GM19468 (cell line): ENCODE measurements at regions not wholly inside any gene's neighbourhood (a gene's known extent, or its start where the extent isn't known, plus 50 kb on each side); places are given as distances from the start of the nearest gene placed in this dataset.
"Not testable (repeated sequence)": the region's sequence is repeated elsewhere in the genome, so short reads cannot be mapped to it uniquely, and the experiment has no call there.

Experiments used
- ATAC-seq: cut with Tn5 transposase; IDR thresholded peaks from one replicate; pipeline ENCODE4 v1.9.1; 2021; ENCODE audit warnings: mild to moderate bottlenecking, moderate library complexity, moderate number of reproducible peaks; ENCODE audit not compliant: unreplicated experiment; ENCODE audit errors: extremely low read depth

DNA sequence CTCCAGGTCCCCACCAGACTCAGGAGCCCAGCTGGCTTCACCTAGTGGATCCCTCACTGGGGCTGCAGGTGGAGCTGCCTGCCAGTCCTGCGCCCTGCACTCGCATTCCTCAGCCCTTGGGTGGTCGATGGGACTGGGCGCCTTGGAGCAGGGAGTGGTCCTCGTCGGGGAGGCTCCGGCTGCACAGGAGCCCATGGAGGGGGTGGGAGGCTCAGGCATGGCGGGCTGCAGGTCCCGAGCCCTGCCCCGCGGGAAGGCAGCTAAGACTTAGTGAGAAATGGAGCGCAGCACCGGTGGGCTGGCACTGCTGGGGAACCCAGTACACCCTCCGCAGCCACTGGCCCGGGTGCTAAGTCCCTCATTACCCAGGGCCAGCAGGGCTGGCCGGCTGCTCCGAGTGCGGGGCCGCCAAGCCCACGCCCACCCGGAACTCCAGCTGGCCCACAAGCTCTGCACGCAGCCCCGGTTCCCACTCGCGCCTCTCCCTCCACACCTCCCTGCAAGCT, 203.4 kb downstream of the DSC3 start:
- not testable (repeated sequence) for ATAC-seq

DNA sequence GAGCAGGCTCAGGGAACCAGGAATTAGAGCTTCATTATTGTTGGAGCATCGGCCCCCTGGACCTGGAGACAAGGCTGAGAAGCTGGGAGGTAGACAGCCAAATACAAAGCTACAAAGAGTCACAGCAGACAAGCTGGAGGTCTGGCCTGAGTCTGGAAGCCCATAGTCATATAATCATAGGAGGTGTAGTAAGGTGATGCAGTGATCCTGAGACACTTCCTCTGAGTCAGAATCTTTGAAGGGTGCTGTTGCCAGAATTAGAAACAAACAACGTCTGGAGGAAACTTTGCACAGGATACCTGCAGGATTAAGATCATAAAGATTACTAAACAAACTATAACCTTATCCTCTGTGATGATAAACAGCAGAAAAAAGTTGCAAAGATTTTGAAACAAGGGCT, 213.8 kb downstream of the DSC3 start:
- no peak for ATAC-seq

DNA sequence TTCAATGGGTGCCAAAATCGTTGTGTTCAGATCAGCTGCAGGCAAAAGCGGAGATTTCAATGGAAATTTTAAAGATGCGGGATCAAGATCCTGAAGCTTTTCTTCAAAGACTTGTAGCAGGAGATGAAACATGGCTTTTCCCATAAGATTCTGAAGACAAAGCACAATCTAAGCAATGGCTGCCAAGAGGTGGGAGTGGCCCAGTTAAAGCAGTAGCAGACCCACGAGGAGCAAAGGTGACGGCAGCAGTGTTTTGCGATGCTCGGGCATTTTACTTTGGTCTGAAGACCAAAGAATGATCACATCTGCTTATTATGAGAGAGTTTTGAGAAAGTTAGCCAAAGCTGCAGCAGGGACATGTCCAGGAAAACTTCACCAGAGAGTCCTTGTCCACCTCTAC, 222.9 kb downstream of the DSC3 start:
- ATAC-seq: no peak

DNA sequence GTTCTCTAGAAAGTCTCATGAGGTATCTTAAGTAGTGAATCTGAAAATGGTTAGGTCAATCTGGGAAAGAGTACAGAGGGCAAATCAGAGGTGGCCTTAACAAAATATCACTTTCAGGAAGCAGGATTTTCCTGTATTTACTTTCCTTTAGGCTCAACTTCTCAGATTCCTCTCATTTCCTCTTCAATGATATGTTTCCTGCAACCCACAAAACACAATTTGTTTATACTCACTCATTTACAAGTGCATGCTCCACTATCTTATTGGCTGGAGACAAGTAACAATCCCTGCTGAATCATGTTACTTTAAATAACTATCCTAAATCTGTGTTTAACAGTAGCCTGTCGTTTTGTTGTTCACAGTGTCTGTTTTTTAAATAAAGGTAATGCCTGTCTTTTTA, 228.1 kb downstream of the DSC3 start:
- no peak for ATAC-seq

DNA sequence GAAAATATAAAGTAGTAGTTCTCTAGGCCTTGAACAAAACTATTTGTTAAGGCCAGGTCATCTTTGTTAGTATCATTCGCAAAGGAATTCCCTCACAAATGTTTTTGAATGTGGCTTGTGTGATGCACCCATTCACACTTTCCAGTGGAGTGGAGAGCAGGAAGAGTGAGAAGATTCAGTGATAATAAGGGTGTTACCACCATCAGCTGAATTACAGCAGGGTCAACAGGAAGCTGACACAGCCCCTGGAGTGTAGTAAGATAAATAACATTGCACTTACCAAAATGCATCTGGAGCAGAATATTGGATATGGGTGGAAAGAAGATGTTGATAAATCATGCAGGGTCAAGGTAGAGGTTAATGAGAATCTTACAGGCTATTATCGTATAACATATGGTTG, 231.0 kb downstream of the DSC3 start:
- no peak for ATAC-seq

DNA sequence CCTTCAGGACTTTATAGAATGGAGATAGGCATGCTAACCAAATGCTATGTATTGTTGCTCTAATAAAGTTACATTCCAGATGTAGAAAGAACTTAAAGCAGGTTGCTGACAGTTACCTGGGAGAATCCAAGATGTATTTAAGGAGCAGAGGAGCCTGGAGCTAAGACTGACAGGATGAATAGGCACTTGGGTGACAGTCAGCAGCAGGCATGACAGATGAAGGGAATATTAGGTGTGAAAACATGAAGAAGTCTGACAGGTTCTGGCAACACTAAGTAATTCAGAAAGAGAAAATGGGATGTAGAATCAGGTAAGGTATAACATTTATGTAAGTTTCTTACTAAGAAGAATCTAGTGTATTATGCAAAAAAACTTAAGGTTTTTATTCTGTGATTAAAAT, 232.0 kb downstream of the DSC3 start:
- no peak for ATAC-seq

DNA sequence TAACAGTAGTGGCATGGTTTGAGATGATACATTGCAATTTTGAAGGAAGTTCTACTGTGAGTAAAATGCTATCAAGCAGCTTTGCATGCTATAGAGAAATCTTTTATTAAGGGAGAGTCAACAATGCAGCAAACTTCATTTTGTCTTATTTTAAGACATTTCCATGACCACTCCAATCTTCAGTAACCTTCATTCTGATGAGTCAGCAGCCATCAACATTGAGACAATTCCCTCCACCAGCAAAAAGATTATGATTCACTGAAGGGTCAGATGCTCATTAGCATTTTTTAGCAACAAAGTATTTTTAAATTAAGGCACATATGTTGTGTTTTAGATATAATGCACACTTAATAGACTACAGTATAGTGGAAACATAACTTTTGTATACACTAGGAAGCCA, 235.7 kb downstream of the DSC3 start:
- no peak for ATAC-seq

DNA sequence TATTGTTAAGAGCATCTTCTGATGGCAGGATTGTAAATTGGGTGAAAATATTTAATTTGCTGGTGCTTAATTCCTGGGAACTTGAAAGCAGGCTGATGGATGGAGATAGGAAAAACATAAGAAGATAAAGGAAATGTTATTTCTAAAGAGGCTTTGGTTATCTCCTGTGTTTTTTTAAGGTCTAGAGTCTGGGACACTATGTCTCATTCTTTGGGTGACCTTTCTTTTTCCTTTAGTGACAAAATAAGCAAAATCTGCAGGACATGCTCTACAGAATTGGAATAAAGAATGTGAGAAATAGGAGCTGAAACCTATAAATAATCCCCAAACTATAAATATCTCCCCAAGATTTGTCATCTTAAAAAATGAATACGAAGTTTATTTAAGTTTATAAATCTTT, 241.7 kb downstream of the DSC3 start:
- no peak for ATAC-seq

DNA sequence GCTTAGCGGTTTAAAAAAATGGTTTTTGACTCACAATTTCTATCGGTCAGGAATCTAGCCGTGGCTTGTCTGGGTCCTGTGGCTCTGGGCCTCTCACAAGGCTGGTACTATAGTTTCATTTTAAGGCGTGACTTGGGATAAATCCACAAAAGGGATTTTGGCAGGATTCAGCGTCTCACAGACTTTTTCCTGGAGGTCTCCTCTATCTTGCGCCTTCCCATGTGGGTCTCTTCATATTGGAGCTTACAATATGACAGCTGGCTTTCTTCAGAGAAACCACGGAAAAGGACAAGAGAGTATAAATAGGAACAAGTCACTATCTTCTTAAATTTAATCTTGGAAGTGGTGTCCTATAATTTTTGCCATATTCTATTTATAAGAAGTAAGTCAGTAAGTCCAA, 250.5 kb downstream of the DSC3 start:
- no peak for ATAC-seq

DNA sequence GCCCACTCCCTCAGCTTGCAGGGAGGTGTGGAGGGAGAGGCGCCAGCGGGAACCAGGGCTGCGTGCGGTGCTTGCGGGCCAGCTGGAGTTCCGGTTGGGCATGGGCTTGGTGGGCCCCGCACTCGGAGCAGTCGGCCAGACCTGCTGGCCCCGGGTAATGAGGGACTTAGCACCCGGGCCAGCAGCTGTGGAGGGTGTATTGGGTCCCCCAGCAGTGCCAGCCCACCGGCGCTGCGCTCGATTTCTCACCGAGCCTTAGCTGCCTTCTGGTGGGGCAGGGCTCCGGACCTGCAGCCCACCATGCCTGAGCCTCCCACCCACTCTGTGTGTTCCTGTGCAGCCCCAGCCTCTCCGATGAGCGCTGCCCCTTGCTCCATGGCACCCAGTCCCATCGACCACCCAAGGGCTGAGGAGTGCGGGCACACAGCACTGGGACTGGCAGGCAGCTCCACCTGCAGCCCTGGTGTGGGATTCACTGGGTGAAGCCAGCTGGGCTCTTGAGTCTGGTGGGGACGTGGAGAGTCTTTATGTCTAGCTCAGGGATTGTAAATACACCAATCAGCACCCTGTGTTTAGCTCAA, 254.0 kb downstream of the DSC3 start:
- not testable (repeated sequence) for ATAC-seq

DNA sequence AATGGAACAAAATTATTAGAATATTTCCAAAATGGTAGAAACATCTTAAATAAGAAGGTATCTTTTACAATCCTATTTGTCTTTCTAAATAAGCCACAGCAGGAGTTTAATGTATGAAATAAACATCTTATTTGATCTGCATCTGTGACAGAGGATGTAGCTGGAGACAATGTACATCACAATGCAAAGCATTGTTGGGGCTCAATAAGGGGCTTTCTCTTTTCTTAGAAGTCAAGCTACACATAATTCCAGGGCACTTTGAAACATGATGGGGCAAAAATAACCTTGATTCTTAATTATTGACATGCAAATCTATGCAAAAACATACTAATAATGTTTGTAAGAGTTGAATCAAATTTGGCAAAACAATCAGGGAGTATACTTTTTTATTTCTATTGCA, 255.1 kb downstream of the DSC3 start:
- no peak for ATAC-seq

DNA sequence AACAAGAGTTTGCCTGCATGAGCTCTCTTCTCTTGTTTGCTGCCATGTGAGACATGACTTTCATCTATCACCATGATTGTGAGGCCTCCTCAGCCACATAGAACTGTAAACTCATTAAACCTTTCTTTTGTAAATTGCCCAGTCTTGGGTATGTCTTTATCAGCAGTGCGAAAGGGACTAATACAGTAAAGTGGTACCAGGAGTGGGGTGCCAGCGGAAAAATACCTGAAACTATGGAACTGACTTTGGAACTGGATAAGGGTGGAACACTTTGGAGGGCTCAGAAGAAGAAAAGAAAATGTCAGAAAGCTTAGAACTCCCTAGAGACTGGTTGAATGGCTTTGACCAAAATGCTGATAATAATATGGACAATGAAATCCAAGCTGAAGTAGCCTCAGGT, 260.9 kb downstream of the DSC3 start:
- ATAC-seq: no peak

DNA sequence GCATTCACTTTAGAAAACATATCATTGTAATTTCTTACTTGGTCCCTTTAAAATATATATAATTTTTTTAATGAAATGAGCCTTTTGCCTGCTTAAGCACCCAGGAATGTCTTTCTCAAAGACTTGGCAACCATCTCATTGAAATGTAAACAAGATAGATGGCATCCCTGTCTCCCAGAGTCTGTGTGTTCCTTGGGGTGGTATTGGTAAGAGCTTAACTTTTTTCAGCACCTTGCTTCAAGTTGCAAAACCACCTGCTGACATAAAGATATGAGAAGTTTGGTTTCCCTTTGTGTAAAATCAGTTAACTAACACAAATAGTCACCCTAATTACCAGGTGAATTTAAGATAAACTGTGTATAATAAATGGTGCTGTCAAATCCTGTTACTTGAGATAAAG, 266.9 kb downstream of the DSC3 start:
- ATAC-seq: no peak

DNA sequence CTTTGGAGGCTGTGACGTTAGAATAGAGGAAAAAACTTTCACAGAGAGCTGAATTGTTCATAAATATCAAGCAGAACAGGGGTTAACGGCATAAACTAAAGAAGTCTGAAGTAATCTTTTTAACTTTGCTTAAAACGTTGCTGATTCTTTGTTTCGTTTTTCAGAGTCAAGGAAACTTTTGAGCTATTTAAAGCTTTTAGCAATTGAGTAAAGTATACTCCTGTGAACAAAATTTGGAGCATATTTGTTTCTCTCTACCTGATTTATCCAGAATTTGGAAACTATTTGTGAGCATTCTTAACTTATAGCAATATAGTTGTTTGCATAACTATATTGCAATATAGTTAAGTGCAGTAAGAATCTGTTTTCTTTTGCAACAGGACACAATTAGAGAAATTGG, 270.4 kb downstream of the DSC3 start:
- ATAC-seq: not testable (repeated sequence)

DNA sequence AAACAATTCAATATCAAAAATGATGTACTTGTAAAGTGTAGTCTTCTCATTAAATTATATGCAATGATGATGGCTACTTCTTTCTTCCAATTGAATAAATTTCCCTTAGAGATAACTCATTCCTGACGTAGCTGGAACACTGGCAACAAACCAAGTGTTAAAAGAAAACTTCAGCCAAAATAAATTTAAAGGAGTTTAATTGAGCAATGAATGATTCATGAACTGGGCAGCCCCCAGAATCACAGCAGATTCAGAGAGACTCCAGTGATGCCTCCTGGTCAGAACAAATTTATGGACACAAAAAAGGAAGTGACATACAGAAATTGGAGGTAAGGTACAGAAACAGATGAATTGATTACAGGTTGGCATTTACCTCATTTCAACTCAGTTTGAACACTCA, 276.5 kb downstream of the DSC3 start:
- ATAC-seq: no peak

DNA sequence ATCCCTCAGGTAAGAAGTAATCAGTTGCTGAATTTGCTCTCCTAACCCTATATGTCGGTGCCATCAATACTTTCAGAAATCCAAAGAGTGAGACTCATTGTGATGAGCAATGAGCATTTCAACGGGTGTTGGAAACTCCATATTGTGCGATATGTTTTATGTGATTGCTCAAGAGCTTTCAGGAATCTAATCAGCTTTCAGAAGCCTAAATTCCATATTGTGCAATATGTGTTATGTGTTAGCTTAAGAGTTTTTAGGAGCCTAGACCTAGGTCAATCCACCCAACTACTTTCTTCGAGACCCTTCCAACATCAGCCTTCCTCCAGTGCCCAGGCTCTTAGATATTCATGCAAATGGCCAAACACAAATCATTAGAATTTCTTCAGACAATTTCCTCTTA, 277.3 kb downstream of the DSC3 start:
- no peak for ATAC-seq

DNA sequence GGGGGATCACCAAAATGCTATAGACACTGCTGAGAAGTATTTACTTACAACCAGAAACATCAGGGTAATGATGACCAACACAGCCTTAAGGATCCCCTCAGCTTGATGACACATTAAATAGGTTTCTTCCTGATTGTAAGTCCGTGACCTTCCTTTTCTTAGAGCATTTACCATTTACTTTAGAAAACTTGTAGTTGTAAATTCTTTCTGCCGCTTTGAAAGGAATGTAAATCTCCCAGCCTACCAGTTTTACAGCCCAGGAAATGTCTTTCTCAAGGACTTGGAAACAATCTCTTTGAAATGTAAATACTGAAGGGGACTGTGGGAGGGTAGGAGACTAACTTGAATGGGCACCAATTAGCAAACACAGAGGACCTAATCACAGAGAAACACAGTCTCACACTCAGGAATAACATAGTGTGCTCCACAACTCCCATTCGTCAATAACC, 278.6 kb downstream of the DSC3 start:
- ATAC-seq: no peak

DNA sequence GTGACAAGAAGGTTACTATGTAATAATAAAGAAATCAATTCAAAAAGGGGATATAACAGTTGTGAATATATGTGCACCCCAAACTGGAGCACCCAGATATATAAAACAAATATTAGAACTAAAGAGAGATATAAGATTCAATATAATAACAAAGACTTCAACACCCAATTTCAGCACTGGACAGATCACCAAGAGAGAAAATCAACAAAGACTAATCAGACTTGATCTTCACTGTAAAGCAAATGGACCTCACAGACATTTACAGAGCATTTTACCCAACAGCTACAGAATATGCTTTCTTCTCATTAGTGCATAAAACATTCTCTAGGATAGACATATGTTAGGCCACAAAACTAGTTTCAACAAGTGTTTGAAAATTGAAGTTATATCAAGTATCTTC, 287.7 kb downstream of the DSC3 start:
- no peak for ATAC-seq

DNA sequence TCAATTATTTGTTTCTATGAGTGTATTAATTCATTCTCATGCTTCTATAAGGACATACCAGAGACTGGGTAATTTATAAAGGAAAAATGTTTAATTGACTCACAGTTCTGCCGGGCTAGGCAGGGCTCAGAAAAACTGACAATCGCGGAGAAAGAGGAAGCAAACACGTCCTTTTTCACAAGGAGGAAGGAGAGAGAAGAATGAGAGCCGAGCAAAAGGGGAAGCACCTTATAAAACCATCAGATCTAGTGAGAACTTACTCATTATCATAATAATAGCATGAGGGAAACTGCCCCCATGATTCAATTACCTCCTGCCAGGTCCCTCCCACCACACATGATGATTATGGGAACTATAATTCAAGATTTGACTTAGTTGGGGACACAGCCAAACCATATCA, 294.0 kb downstream of the DSC3 start:
- ATAC-seq: no peak

DNA sequence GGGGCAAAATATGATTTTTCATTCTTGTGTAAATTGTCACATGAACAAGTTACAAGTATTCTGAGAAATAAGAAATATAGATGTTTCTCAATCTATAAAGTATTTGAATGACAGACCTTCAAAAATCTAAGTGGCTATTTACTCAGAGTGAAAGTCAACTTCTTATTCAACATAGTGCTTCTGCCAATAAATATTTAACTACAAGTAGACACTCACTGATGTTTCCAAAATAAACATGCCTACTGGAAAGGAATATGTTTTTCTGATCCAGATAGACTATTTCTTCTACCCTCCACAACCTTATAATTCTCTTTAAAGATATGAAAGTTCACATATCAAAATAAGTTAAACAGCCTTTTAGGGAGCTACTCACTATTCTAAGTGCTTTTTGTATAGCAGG, 296.3 kb downstream of the DSC3 start:
- ATAC-seq: no peak

DNA sequence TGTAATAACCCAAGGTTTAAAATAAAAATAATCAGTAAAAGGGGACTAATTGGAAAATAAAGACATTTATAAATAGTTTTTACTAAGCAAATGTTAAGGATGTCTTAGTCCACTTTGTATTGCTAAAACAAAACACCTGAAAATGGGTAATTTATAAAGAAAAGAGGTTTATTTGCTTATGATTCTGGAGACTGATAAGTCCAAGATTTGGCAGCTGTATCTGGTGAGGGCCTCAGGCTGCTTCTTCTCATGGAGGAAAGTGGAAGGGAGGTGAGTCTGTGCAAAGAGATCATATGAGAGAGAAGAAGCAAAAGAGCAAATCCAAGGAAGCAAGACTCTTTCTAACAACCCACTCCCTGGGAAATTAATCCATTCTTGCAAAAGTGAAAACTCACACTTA, 299.5 kb downstream of the DSC3 start:
- ATAC-seq: no peak

DNA sequence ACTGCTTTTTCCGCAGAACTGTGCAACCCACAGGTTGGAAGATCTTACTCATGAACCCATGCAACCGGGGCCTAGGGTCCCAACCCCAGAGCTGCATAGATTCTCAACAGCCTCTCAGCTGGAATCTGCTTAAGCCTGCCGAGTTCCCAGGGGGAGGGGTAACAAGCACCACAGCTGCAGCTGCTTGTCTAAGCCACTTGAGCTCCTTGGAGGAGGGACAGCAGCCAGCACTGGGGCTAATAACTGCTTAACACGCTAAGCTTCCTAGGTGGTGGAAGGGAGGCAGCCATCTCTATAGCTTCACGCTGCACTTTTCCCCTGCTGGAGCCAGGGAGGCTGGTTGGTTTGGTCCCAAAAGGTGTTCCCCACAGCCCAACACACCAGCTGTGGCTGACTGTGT, 311.6 kb downstream of the DSC3 start:
- ATAC-seq: no peak

DNA sequence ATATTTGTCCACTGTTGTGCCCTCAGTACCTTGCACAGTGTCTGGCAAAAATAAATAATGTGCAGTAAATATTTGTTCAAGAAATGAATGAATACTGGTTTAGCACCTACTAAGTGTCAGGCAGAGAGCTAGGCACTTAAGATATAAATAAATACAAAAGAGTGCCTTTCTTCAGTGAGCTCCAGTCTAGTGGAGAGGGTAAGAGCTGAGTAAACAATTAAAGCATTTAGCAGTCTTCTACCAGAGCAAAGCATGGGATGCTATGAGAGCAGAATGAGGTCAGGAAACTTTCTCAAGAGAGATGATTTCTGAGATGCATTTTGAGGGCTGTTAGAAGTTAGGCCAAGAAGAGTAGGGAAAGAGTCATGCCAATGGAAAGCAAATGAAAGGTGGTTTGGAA, 314.7 kb downstream of the DSC3 start:
- ATAC-seq: no peak
